GM18502 (cell line): ENCODE measurements at regions not wholly inside any gene's neighbourhood (a gene's known extent, or its start where the extent isn't known, plus 50 kb on each side); places are given as distances from the start of the nearest gene placed in this dataset.
"Not testable (repeated sequence)": the region's sequence is repeated elsewhere in the genome, so short reads cannot be mapped to it uniquely, and the experiment has no call there.

Experiments
- ATAC-seq: cut with Tn5 transposase; IDR thresholded peaks from one replicate; pipeline ENCODE4 v1.9.1; 2021; ENCODE audit warnings: mild to moderate bottlenecking; ENCODE audit not compliant: unreplicated experiment, poor library complexity

GRCh38 chr12:75812271-75813018 is 219.1 kb downstream of the PHLDA1 start:
- ATAC-seq = no peak

GRCh38 chr12:75809746-75810145 is 221.8 kb downstream of the PHLDA1 start:
- ATAC-seq = no peak

GRCh38 chr12:75807494-75807893 is 224.1 kb downstream of the PHLDA1 start:
- ATAC-seq = no peak

- ATAC-seq = no peak
These were observed 225.7 kb downstream of the PHLDA1 start for GRCh38 chr12:75805905-75806304.

GRCh38 chr12:75805320-75805719 is 226.3 kb downstream of the PHLDA1 start:
- no peak for ATAC-seq

GRCh38 chr12:75798136-75798926 is 233.2 kb downstream of the PHLDA1 start:
- ATAC-seq = no peak

- ATAC-seq = no peak
These were observed 236.5 kb downstream of the PHLDA1 start for GRCh38 chr12:75795125-75795524.

GRCh38 chr12:75792687-75793086 is 238.9 kb downstream of the PHLDA1 start:
- ATAC-seq = no peak

GRCh38 chr12:75790219-75790618 is 241.4 kb downstream of the PHLDA1 start:
- ATAC-seq = no peak

GRCh38 chr12:75787146-75787545 is 244.4 kb downstream of the PHLDA1 start:
- ATAC-seq = not testable (repeated sequence)

- ATAC-seq = no peak
These were observed 245.5 kb downstream of the PHLDA1 start for GRCh38 chr12:75786070-75786469.

GRCh38 chr12:75784591-75784990 is 247.0 kb downstream of the PHLDA1 start:
- ATAC-seq = no peak

GRCh38 chr12:75783093-75783877 is 248.3 kb downstream of the PHLDA1 start:
- ATAC-seq = no peak

GRCh38 chr12:75782069-75782581 is 249.5 kb downstream of the PHLDA1 start:
- ATAC-seq = no peak

GRCh38 chr12:75781532-75782046 is 250.0 kb downstream of the PHLDA1 start:
- ATAC-seq = no peak

GRCh38 chr12:75779891-75780496 is 251.6 kb downstream of the PHLDA1 start:
- ATAC-seq = no peak

- peak; percentile 71 for ATAC-seq
These were observed 257.1 kb downstream of the PHLDA1 start for GRCh38 chr12:75774261-75775052.

- no peak for ATAC-seq
These were observed 258.2 kb downstream of the PHLDA1 start for GRCh38 chr12:75773377-75773776.

GRCh38 chr12:75771023-75771422 is 259.6 kb upstream of the KRR1 start:
- no peak for ATAC-seq
